ENCODE measurements at regions not wholly inside any gene's neighbourhood (a gene's known extent, or its start where the extent isn't known, plus 50 kb on each side); places are given as distances from the start of the nearest gene placed in this dataset.

DNA sequence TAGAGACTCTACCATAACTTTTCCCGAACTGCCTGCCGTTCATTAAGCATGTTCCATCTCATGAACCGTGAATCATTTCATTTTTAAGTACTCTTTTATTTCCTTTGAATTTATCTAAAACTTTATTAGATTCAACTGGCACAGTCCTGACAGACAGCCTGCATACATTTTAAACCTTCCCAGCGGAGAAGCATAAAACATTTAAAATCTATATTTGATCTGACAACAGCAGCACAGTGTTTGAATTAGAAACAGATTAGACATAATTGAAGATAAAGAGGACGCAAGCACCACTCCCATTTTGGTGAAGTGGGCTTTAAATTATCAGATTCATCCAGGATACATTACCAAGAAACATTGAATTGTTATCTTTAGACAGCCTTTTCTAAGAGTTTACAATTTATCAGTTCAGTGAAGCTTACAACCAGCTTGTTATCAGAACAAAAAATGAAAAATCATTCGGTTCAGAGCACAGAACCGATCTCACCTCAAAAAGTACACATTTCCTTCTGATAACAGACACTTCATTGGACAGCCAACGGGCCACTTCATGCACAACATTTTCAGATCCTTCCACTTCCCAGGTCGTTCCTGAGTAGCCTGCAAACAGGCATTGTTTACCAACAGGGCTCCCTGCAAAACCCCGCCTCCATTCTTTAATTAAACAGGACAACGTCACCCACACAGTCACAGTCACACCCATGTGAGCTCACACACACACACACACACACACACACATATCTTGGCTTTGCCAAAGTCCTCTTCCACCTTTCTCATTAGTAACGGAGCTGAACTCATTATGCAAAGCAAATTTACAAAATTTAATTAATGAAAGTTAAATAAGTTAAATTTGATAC, 171.2 kb downstream of the SP3 start:
- Histone ChIP-seq H3K9me3 (no peaks in the 10 kb centered on the region), H3K27ac (no peak overlapping the region), H3K4me3 (ENCODE audit: low read depth in 1 of 2, low read length in 1 of 2) (no peak overlapping the region), H3K4me1 (ENCODE audit: control insufficient read depth in 1 of 2, insufficient read depth in 1 of 2, low read depth in 1 of 2, low read length in 1 of 2) (no peaks in the 10 kb centered on the region), H3K36me3 (no peaks in the 10 kb centered on the region), H3K27me3 (peaks cover 42% of the 10 kb centered on the region)
- TF ChIP-seq, protein P1, sequence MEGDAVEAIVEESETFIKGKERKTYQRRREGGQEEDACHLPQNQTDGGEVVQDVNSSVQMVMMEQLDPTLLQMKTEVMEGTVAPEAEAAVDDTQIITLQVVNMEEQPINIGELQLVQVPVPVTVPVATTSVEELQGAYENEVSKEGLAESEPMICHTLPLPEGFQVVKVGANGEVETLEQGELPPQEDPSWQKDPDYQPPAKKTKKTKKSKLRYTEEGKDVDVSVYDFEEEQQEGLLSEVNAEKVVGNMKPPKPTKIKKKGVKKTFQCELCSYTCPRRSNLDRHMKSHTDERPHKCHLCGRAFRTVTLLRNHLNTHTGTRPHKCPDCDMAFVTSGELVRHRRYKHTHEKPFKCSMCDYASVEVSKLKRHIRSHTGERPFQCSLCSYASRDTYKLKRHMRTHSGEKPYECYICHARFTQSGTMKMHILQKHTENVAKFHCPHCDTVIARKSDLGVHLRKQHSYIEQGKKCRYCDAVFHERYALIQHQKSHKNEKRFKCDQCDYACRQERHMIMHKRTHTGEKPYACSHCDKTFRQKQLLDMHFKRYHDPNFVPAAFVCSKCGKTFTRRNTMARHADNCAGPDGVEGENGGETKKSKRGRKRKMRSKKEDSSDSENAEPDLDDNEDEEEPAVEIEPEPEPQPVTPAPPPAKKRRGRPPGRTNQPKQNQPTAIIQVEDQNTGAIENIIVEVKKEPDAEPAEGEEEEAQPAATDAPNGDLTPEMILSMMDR (IDR thresholded peaks at IDR 0.05): no peak

GRCh38 chr2:173797586-173798263, 167.4 kb downstream of the SP3 start:
- no peak overlapping the region for H3K4me3 ChIP-seq (ENCODE audit: low read depth in 1 of 2, low read length in 1 of 2)
- TF ChIP-seq, protein P1 (IDR thresholded peaks at IDR 0.05): no peak

DNA sequence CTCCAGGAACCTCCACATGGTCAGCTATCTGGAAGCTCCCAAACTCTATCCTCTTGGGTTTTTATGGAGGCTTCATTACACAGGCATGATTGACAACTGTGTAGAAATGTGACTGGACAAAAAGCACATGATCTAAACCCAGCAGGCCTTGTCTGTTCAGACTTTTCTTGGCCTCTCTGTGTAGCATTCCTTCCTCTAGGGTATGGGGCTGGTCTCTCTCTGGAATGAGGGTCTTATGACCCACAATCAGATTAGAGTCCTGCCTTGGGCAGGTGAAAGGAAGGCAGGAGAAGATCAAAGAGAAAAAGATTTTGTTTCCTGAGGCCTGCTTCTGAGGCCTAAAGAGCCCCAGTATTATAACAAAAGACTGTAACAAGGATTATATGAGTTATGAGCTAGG, 162.7 kb downstream of the SP3 start:
- Histone ChIP-seq H3K4me1 (ENCODE audit: control insufficient read depth in 1 of 2, insufficient read depth in 1 of 2, low read depth in 1 of 2, low read length in 1 of 2) (no peaks in the 10 kb centered on the region), H3K36me3 (no peaks in the 10 kb centered on the region), H3K27ac (no peak overlapping the region), H3K27me3 (peaks cover 21% of the 10 kb centered on the region), H3K9me3 (no peaks in the 10 kb centered on the region), H3K4me3 (ENCODE audit: low read depth in 1 of 2, low read length in 1 of 2) (no peak overlapping the region)
- TF ChIP-seq, protein P1 (IDR thresholded peaks at IDR 0.05): no peak

More at GRCh38 chr2:173797586-173798263, 167.4 kb downstream of the SP3 start:
- no peaks in the 10 kb centered on the region for H3K36me3 ChIP-seq
- H3K27me3 ChIP-seq: peaks cover 37% of the 10 kb centered on the region
- H3K27ac ChIP-seq: no peak overlapping the region
- no peaks in the 10 kb centered on the region for H3K9me3 ChIP-seq
- H3K4me1 ChIP-seq (ENCODE audit: control insufficient read depth in 1 of 2, insufficient read depth in 1 of 2, low read depth in 1 of 2, low read length in 1 of 2): no peaks in the 10 kb centered on the region

- TF ChIP-seq, protein P1 (IDR thresholded peaks at IDR 0.05): no peak
- peaks cover 21% of the 10 kb centered on the region for H3K27me3 ChIP-seq
- no peak overlapping the region for H3K4me3 ChIP-seq (ENCODE audit: low read depth in 1 of 2, low read length in 1 of 2)
- no peaks in the 10 kb centered on the region for H3K9me3 ChIP-seq
- no peaks in the 10 kb centered on the region for H3K36me3 ChIP-seq
- no peaks in the 10 kb centered on the region for H3K4me1 ChIP-seq (ENCODE audit: control insufficient read depth in 1 of 2, insufficient read depth in 1 of 2, low read depth in 1 of 2, low read length in 1 of 2)
- H3K27ac ChIP-seq: no peak overlapping the region
These were observed 161.7 kb downstream of the SP3 start for GRCh38 chr2:173803449-173803848.

DNA sequence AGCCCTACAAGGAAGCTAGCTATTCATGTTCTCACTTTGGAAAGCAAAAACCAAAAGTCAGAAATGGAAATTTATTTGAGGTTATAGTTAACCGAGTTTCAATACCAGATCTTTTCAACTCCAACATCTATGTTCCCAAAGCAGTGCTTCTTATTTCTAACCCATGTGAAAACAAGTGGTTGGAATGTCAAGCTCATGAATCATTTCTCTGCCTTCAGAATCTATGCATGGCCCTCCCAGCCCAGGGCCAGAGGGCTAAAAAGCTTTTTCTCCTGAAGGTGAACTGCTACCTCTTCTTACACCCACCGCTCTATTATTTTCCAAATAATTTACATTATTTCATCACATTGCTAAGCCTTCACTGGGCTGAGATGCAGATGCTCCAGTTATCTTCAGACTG, 158.4 kb downstream of the SP3 start:
- TF ChIP-seq, protein P1 (IDR thresholded peaks at IDR 0.05): no peak
- Histone ChIP-seq H3K27me3 (peaks cover 4% of the 10 kb centered on the region), H3K27ac (no peak overlapping the region), H3K4me1 (ENCODE audit: control insufficient read depth in 1 of 2, insufficient read depth in 1 of 2, low read depth in 1 of 2, low read length in 1 of 2) (no peaks in the 10 kb centered on the region), H3K4me3 (ENCODE audit: low read depth in 1 of 2, low read length in 1 of 2) (no peak overlapping the region), H3K36me3 (no peaks in the 10 kb centered on the region), H3K9me3 (no peaks in the 10 kb centered on the region)
